ENCODE measurements at regions not wholly inside any gene's neighbourhood (a gene's known extent, or its start where the extent isn't known, plus 50 kb on each side); places are given as distances from the start of the nearest gene placed in this dataset.

GRCh38 chr18:39805218-39805617, 2149.8 kb upstream of the PIK3C3 start:
- no peak for DNase-seq

- DNase-seq: no peak
Measured at GRCh38 chr18:39802648-39803229, 2152.3 kb upstream of the PIK3C3 start.

DNA sequence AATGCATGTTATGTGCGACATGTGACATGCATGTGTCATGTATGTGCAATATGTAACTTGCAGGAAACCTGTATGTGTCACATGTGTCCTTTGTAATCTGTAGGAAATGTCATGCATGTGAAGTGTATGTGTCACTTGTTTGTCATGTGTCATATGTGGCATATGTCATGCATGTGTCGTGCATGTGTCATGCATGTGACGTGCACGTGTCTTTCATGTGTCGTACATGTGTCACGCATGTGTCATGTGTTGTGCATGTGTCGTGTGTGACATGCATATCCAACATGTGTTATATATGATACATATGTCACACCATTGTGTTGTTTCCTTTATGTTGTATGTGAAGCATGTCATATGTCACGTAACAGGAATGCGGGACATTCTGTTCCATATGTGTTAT, 2153.2 kb upstream of the PIK3C3 start:
- DNase-seq: no peak

- no peak for DNase-seq
Measured at GRCh38 chr18:39801010-39801409, 2154.0 kb upstream of the PIK3C3 start.

DNA sequence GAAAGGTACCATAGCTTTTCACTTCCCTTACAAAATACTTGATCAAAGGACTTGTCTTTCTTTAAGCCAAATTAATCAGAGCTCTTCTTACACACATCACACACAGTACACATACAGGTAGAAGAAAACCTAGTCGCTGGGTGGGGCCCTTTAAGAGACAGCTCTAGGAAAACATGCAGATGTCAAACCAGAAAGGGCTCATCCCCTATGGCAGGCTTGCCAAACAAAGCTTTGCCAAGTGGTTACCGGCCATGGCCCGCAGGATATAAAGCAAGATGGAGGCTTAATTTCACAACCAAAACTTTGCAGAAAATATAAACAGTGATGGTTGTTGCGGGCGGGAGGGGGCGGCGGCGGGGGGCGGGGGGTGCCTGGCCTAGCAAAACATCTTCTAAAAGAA, 2156.0 kb upstream of the PIK3C3 start:
- no peak for DNase-seq

DNA sequence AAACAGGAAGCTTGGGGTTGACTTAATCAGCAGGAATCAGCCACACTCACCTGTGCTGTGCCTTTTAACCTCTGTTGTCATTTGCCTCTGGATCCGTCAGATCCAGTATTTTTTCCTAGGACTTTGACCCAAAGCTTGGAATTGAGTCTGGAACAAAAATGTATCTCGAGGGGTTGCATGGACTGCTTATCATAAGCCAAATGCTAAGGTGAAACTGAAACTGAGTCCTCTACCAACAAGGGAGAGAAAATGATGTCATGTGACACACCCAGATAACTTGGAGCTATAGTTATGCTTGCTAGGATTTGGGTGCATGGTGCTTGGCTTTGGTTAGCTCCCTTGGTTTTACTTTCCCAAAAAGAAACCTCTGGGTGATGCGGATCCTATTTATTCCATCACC, 2158.6 kb upstream of the PIK3C3 start:
- no peak for DNase-seq

GRCh38 chr18:39795350-39795749, 2159.7 kb upstream of the PIK3C3 start:
- no peak for DNase-seq

GRCh38 chr18:39793609-39794008, 2161.4 kb upstream of the PIK3C3 start:
- no peak for DNase-seq

GRCh38 chr18:39788383-39788782, 2166.7 kb upstream of the PIK3C3 start:
- no peak for DNase-seq

GRCh38 chr18:39786477-39786876, 2168.6 kb upstream of the PIK3C3 start:
- no peak for DNase-seq

DNA sequence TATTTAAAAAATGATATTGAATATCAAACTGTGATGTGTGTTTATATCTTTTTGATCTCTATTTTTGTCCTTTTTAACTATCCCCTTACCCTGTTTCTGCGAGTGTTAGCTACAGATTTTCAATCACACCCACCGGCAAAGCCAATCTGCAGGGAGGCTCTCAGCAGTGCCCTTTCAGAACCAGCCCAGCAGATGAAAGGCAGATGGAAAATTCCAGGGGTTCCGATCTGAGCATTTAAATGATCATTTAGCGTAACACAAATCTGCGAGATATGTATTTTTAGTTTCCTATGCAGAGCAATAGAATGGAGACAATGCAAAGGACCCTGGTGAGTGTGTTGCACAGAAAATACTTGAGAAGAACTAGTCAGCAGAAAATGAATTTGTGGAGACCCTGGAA, 2170.5 kb upstream of the PIK3C3 start:
- no peak for DNase-seq

DNA sequence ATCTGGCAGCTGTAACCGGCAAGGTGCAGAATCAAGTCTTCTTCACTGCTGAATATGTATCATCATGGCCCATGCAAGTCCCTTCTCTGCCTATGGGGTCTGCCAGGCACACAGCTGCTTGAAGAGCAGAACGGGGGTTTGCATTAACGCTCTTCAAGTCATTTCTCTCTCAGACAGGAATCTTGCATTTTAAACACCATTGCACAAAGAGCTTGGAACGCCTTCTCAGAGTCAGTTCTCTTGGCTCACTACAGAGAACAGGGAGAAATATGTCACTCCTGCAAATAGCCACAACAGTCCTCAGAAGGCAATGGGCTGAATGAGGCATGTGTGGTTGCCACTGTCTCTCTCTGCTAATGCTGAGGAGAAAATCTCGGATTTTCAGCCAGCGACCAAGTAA, 2173.5 kb upstream of the PIK3C3 start:
- no peak for DNase-seq

DNA sequence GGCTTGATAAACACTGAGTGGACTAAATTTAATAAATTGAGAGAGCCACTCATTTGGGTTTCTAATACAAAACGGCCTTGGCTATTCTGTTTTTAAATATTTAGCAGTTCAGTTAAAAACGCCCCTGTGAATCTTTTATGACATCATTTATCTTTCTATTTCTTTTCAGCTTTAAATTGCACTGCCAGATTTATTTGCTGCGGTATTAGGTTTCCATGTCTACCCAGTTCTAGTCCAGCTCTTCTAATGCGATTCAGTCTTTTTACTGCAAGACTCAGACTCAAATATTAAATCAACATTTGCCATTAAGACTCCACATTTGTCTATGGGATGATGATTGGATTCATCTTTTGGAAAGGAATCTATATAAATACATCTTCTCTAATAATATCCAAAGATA, 2174.3 kb upstream of the PIK3C3 start:
- no peak for DNase-seq

DNA sequence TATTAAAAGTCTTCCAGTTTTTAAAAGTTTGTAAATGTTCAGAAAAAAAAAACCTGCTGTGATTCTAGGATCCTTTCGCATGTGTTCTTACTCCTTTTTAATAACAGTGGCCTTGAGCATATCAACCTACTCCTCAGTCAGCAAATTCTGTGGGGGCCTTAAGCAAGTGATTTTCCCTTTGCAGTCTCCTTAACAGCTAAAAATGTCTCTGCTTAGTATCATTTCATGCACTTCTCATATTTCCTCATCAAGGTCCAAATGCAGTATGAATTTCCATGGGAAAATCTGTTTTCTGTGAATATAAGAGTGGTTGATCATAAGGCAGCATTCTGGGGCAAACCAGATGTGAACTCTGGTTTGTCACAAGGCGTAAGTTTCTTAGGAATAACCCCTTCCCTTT, 2175.1 kb upstream of the PIK3C3 start:
- no peak for DNase-seq

DNA sequence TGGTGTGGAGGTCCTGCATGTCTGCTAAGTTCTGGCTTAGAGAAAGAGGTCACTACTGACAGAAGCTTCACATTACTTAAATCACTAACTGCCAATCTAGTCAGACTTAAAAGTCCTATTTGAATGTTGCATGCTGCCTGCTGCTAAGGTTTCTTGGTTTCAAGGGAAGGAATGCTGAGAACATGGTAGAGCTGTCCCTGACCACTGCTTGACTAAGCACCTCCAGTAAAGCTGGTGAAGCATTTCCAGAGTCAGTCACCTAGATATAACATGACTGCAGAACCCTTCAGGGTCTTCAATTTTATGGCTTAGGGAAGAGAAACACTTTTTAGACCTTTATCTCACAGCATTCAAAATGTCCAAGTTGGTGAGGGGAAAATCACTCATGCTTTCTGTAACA, 2178.3 kb upstream of the PIK3C3 start:
- DNase-seq: no peak

GRCh38 chr18:39774957-39775598, 2180.0 kb upstream of the PIK3C3 start:
- no peak for DNase-seq

GRCh38 chr18:39773646-39774045, 2181.4 kb upstream of the PIK3C3 start:
- DNase-seq: no peak

GRCh38 chr18:39772155-39772919, 2182.7 kb upstream of the PIK3C3 start:
- no peak for DNase-seq

- no peak for DNase-seq
Measured at GRCh38 chr18:39770399-39770798, 2184.6 kb upstream of the PIK3C3 start.

DNA sequence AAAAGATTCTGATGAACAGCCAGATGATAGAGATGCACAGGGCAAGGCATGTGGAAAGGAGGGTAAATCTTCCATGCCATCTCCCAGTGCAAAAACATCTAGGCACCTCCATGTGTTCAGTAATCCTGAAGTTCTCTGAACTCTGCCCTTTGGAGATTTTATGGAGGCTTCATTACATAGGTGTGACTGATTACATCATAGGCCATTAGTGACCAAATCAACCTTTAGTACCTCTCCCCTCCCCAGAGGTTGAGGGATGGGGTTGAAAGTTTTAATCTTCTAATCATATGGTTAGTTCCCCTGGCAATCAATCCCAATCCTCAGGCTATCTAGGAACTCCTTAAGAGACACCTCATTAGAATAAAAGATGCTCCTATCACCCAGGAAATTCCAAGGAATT, 2190.2 kb upstream of the PIK3C3 start:
- no peak for DNase-seq

GRCh38 chr18:39761273-39761672, 2193.8 kb upstream of the PIK3C3 start:
- no peak for DNase-seq

DNA sequence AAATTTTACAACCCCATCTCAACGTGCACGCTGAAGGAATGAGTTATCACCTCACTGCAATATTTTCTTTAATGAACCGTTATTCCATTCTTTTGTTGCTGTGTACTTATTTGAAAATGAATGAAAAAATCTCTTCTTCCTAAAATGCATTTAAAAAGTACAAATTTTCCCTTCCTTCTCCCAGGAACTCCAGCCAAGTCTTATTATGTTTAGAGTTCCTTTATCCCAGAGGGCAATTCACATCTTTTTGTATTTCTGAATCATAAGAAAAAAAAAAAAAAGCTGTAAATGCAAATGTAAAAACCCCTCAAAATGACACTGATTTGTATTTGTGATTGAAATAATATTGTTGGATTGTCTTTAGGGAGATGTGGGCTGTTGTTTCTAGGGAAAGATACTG, 2194.3 kb upstream of the CELF4 start:
- no peak for DNase-seq

DNA sequence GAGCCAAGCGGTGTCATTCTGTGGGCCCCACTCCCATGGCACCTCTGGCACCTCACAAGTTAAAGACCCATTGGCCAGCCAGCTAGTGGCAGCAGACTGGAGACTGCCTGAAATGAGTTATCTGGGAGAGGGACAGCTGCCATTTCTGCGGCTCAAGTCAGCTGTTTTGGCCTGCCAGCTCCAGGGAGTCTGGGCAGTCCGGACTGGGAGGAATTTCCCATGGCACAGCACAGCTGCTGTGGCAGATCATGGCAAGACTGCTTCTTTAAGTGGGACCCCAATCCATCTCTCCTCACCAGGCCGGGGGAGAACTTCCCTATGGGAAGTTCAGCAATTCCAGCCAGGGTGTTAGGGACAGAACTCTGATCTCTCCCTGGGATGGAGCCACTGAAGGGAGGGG, 2187.6 kb upstream of the CELF4 start:
- no peak for DNase-seq

DNA sequence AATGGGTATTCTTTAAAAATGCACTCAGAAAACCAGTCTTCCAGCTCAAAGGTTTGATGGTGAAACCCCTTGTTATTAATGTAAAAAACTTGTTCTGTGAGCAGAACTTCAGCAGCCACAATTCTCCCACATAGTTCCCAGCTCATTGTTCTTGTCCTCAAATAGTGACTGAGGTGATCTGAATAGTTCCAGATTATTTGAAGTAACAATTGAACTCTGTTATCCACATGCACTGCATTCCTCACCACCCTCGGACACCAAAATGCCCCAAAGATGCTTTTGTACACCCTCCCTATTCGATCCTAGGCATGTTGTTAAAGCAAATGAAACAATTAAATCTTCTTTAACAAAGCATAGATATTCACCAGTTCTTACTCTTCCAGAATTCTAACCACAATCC, 2186.8 kb upstream of the CELF4 start:
- no peak for DNase-seq

DNA sequence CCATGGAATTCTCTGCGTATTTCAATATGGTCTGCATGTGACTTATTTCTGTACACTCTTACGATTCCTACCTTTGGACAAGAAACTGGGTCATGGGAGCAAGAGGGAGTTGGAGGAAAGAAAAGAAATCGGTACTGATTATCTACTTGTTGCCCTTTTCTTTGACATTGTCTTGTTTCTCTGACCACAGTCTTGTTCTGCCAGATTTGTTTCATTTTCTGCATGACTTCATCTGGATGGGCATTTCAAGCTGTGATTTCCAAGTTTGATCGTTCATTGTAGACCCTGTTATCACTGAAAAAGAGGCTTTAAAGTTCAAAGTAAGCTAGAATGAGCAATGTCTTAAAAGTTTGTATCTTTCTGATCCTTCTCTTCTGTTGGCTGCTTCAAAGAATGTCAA, 2186.3 kb upstream of the CELF4 start:
- DNase-seq: no peak

Data from CD4-positive, alpha-beta T cell treated with Interleukin-17A for 1 hour (primary cell).